H9 (cell line): ENCODE measurements at regions not wholly inside any gene's neighbourhood (a gene's known extent, or its start where the extent isn't known, plus 50 kb on each side); places are given as distances from the start of the nearest gene placed in this dataset.

Source experiments
- DNase-seq: peaks from one replicate; pipeline ENCODE4 v3.0.0-alpha.2; 2017
- H2AFZ ChIP-seq: one replicate; pipeline ENCODE4 v1.6.1; 2013; ENCODE audit warnings: mild to moderate bottlenecking, low read length, control low read depth, moderate library complexity
- H2AK5ac ChIP-seq: 2 replicates; pipeline ENCODE4 v1.6.1; 2013; ENCODE audit warnings: low read length, control low read depth, mixed read lengths; ENCODE audit not compliant: insufficient read length
- H2BK120ac ChIP-seq: one replicate; pipeline ENCODE4 v1.6.1; 2013; ENCODE audit warnings: low read depth, mild to moderate bottlenecking, low read length, control low read depth, inconsistent platforms; ENCODE audit not compliant: poor library complexity, severe bottlenecking
- H2BK12ac ChIP-seq: 2 replicates; pipeline ENCODE4 v1.6.1; 2013; ENCODE audit warnings: low read length, control low read depth, mixed read lengths, low read depth; ENCODE audit not compliant: insufficient read length
- H2BK15ac ChIP-seq: 2 replicates; pipeline ENCODE4 v1.6.1; 2013; ENCODE audit warnings: low read depth, low read length, control low read depth
- H2BK20ac ChIP-seq: one replicate; pipeline ENCODE4 v1.6.1; 2013; ENCODE audit warnings: low read depth, mild to moderate bottlenecking, low read length, control low read depth, inconsistent platforms; ENCODE audit not compliant: poor library complexity, severe bottlenecking
- H2BK5ac ChIP-seq: 2 replicates; pipeline ENCODE4 v1.6.1; 2013; ENCODE audit warnings: low read length, control low read depth, mixed read lengths; ENCODE audit not compliant: insufficient read length
- H3K14ac ChIP-seq: 2 replicates; pipeline ENCODE4 v1.6.1; 2013; ENCODE audit warnings: low read length, control low read depth; ENCODE audit not compliant: insufficient read depth
- H3K18ac ChIP-seq: 2 replicates; pipeline ENCODE4 v1.6.1; 2013; ENCODE audit warnings: low read depth, mild to moderate bottlenecking, mixed read lengths, low read length, control low read depth; ENCODE audit not compliant: insufficient read length
- H3K23ac ChIP-seq: 2 replicates; pipeline ENCODE4 v1.6.1; 2013; ENCODE audit warnings: low read length, control low read depth, mixed read lengths, low read depth; ENCODE audit not compliant: insufficient read length
- H3K23me2 ChIP-seq: 2 replicates; pipeline ENCODE4 v1.6.1; 2013; ENCODE audit warnings: low read depth, mild to moderate bottlenecking, mixed read lengths, low read length, control low read depth; ENCODE audit not compliant: insufficient read length, poor library complexity, severe bottlenecking
- H3K27ac ChIP-seq: 2 replicates; pipeline ENCODE4 v1.5.1; 2013; ENCODE audit warnings: low read length, control low read depth, mixed read lengths, low read depth; ENCODE audit not compliant: insufficient read length
- H3K27me3 ChIP-seq: 2 replicates; pipeline ENCODE4 v1.6.1; 2013; ENCODE audit warnings: low read length, control low read depth, inconsistent platforms; ENCODE audit not compliant: insufficient read depth
- H3K4ac ChIP-seq: 2 replicates; pipeline ENCODE4 v1.6.1; 2013; ENCODE audit warnings: low read depth, mild to moderate bottlenecking, control low read depth, inconsistent platforms, low read length, moderate library complexity
- H3K4me1 ChIP-seq: 2 replicates; pipeline ENCODE4 v1.6.1; 2013; ENCODE audit warnings: low read length, control low read depth, inconsistent platforms; ENCODE audit not compliant: insufficient read depth
- H3K4me2 ChIP-seq: 2 replicates; pipeline ENCODE4 v1.6.1; 2013; ENCODE audit warnings: low read length, control low read depth, mixed read lengths; ENCODE audit not compliant: insufficient read length, insufficient read depth
- H3K56ac ChIP-seq: 2 replicates; pipeline ENCODE4 v1.6.1; 2013; ENCODE audit warnings: low read depth, mild to moderate bottlenecking, mixed read lengths, low read length, control low read depth; ENCODE audit not compliant: insufficient read length
- H3K79me1 ChIP-seq: 2 replicates; pipeline ENCODE4 v1.6.1; 2013; ENCODE audit warnings: low read depth, mild to moderate bottlenecking, moderate library complexity, low read length, control low read depth, inconsistent platforms; ENCODE audit not compliant: insufficient read depth, poor library complexity, severe bottlenecking
- H3K79me2 ChIP-seq: 2 replicates; pipeline ENCODE4 v1.6.1; 2013; ENCODE audit warnings: low read length, control low read depth, inconsistent platforms; ENCODE audit not compliant: insufficient read depth
- H3K9ac ChIP-seq: 2 replicates; pipeline ENCODE4 v1.6.1; 2013; ENCODE audit warnings: low read length, control low read depth, mixed read lengths; ENCODE audit not compliant: insufficient read length; ENCODE audit errors: extremely low read depth
- H3K9me3 ChIP-seq: one replicate; pipeline ENCODE4 v1.6.1; 2013; ENCODE audit warnings: low read depth, low read length, inconsistent platforms; ENCODE audit not compliant: control insufficient read depth
- H3T11ph ChIP-seq: one replicate; pipeline ENCODE4 v1.6.1; 2013; ENCODE audit warnings: mild to moderate bottlenecking, low read length, control low read depth, inconsistent platforms
- H4K20me1 ChIP-seq: one replicate; pipeline ENCODE4 v1.6.1; 2013; ENCODE audit not compliant: control insufficient read depth, insufficient read length, insufficient read depth
- H4K5ac ChIP-seq: 2 replicates; pipeline ENCODE4 v1.6.1; 2013; ENCODE audit warnings: low read depth, mild to moderate bottlenecking, mixed read lengths, low read length, control low read depth; ENCODE audit not compliant: insufficient read length
- H4K8ac ChIP-seq: replicated peaks from 2 replicates; pipeline ENCODE4 v1.6.1; 2013; ENCODE audit warnings: low read length, control low read depth, mixed read lengths, low read depth; ENCODE audit not compliant: insufficient read length
- H4K91ac ChIP-seq: 2 replicates; pipeline ENCODE4 v1.6.1; 2013; ENCODE audit warnings: low read depth, mild to moderate bottlenecking, moderate library complexity, mixed read lengths, low read length, control low read depth; ENCODE audit not compliant: insufficient read length
- H3K27ac Mint-ChIP-seq, 3 experiments: 2 replicates in 2 of 3; 3 replicates in 1 of 3; pipeline ENCODE4 v1.8.0; 2020 to 2021; ENCODE audit warnings: mixed read lengths in 3 of 3, mild to moderate bottlenecking in 1 of 3, moderate library complexity in 1 of 3
- H3K27me3 Mint-ChIP-seq: 2 replicates; pipeline ENCODE4 v1.8.0; 2021; ENCODE audit warnings: low read depth, mild to moderate bottlenecking, moderate library complexity, mixed read lengths
- H3K36me3 Mint-ChIP-seq, 3 experiments: 2 replicates in 2 of 3; 3 replicates in 1 of 3; pipeline ENCODE4 v1.8.0; 2020 to 2021; ENCODE audit warnings: low read depth in 3 of 3, mixed read lengths in 3 of 3; ENCODE audit not compliant: insufficient read depth in 1 of 3
- H3K4me1 Mint-ChIP-seq, 2 experiments: 2 replicates each; pipeline ENCODE4 v1.8.0; 2020; ENCODE audit warnings: mixed read lengths in 2 of 2
- H3K4me3 Mint-ChIP-seq, 2 experiments: 2 replicates in 1 of 2; 3 replicates in 1 of 2; pipeline ENCODE4 v1.8.0; 2020 to 2021; ENCODE audit warnings: mild to moderate bottlenecking in 2 of 2, mixed read lengths in 2 of 2, moderate library complexity in 1 of 2
- H3K9me3 Mint-ChIP-seq, 2 experiments: 2 replicates in 1 of 2; 3 replicates in 1 of 2; pipeline ENCODE4 v1.8.0; 2020; ENCODE audit warnings: mild to moderate bottlenecking in 2 of 2, mixed read lengths in 2 of 2, moderate library complexity in 1 of 2
- CTCF ChIP-seq: fragments of 200-600 bp; sonication (generic); conservative IDR thresholded peaks from 3 replicates; pipeline ENCODE4 v1.8.0; 2021; ENCODE audit warnings: antibody characterized with exemption, mild to moderate bottlenecking

GRCh38 chr18:22728016-22728415 is 205.1 kb upstream of the RBBP8 start:
- Histone ChIP-seq H4K5ac (no peak overlapping the region), H2BK12ac (no peak overlapping the region), H3K9me3 (no peaks in the 10 kb centered on the region), H2AK5ac (no peak overlapping the region), H3K23ac (no peak overlapping the region), H3K79me2 (no peaks in the 10 kb centered on the region), H3K9ac (no peak overlapping the region), H2AFZ (no peak overlapping the region), H4K20me1 (no peaks in the 10 kb centered on the region), H4K8ac (no peak overlapping the region), H3K18ac (no peak overlapping the region), H3K23me2 (no peaks in the 10 kb centered on the region), H4K91ac (no peak overlapping the region), H3T11ph (no peak overlapping the region), H2BK120ac (no peak overlapping the region), H3K4me2 (no peak overlapping the region), H3K27ac (no peak overlapping the region), H3K56ac (no peak overlapping the region), H3K14ac (no peak overlapping the region), H3K27me3 (no peaks in the 10 kb centered on the region), H3K4ac (no peak overlapping the region), H2BK15ac (no peak overlapping the region), H3K4me1 (no peaks in the 10 kb centered on the region), H2BK20ac (no peak overlapping the region), H3K79me1 (no peaks in the 10 kb centered on the region), H2BK5ac (no peak overlapping the region)
- no peak overlapping the region for H3K27ac Mint-ChIP-seq
- no peaks in the 10 kb centered on the region for H3K4me1 Mint-ChIP-seq
- peaks cover 5 to 6% of the 10 kb centered on the region in 2 experiments; a peak in 3 of 5 replicates for H3K9me3 Mint-ChIP-seq
- no peak for TF ChIP-seq CTCF
- DNase-seq, result no peak
- no peaks in the 10 kb centered on the region; the same call in 1 of the 2 replicates for H3K27me3 Mint-ChIP-seq
- no peaks in the 10 kb centered on the region; a peak in 1 of 7 replicates for H3K36me3 Mint-ChIP-seq
- no peak overlapping the region for H3K4me3 Mint-ChIP-seq
